Hepatocyte (in vitro differentiated cells): ENCODE measurements at regions not wholly inside any gene's neighbourhood (a gene's known extent, or its start where the extent isn't known, plus 50 kb on each side); places are given as distances from the start of the nearest gene placed in this dataset.

Experiments
- EZH2 ChIP-seq: fragments of 200-600 bp; sonication (generic); IDR thresholded peaks from 2 replicates; pipeline ENCODE4 v1.6.1; 2016; ENCODE audit warnings: antibody characterized with exemption, mild to moderate bottlenecking, borderline replicate concordance
- TF ChIP-seq, protein P1 (sequence below): fragments of 200-600 bp; sonication (generic); IDR thresholded peaks from 2 replicates; pipeline ENCODE4 v1.5.1; 2016; ENCODE audit warnings: antibody characterized with exemption, mild to moderate bottlenecking; ENCODE audit not compliant: poor library complexity

- TF ChIP-seq EZH2 = no peak
- TF ChIP-seq, protein P1, sequence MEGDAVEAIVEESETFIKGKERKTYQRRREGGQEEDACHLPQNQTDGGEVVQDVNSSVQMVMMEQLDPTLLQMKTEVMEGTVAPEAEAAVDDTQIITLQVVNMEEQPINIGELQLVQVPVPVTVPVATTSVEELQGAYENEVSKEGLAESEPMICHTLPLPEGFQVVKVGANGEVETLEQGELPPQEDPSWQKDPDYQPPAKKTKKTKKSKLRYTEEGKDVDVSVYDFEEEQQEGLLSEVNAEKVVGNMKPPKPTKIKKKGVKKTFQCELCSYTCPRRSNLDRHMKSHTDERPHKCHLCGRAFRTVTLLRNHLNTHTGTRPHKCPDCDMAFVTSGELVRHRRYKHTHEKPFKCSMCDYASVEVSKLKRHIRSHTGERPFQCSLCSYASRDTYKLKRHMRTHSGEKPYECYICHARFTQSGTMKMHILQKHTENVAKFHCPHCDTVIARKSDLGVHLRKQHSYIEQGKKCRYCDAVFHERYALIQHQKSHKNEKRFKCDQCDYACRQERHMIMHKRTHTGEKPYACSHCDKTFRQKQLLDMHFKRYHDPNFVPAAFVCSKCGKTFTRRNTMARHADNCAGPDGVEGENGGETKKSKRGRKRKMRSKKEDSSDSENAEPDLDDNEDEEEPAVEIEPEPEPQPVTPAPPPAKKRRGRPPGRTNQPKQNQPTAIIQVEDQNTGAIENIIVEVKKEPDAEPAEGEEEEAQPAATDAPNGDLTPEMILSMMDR = no peak
These were observed 390.1 kb upstream of the EEF2KMT start for GRCh38 chr16:5487728-5488127.
